ENCODE measurements at regions not wholly inside any gene's neighbourhood (a gene's known extent, or its start where the extent isn't known, plus 50 kb on each side); places are given as distances from the start of the nearest gene placed in this dataset.

GRCh38 chr3:152769523-152769922 is 65.4 kb upstream of the P2RY1 start:
- Histone ChIP-seq H3K4me3 (replicated peaks in 1 of 2; ENCODE audit: low read depth in 1 of 2, low read length in 2 of 2) (no peak overlapping the region), H3K9ac (ENCODE audit: low read length) (no peak overlapping the region), H3K27me3 (ENCODE audit: insufficient read depth, low read length) (no peaks in the 10 kb centered on the region), H3K9me2 (ENCODE audit: insufficient read depth) (no peaks in the 10 kb centered on the region), H3K9me3 (ENCODE audit: control insufficient read depth in 1 of 2, insufficient read depth in 1 of 2, low read depth in 1 of 2, low read length in 2 of 2) (no peaks in the 10 kb centered on the region), H2AFZ (ENCODE audit: low read depth, low read length, poor library complexity, severe bottlenecking) (no peak overlapping the region), H3K27ac (ENCODE audit: low read depth, low read length) (no peak overlapping the region), H3K4me1 (ENCODE audit: control insufficient read depth in 1 of 2, insufficient read depth in 2 of 2, low read length in 2 of 2) (no peaks in the 10 kb centered on the region), H3K4me2 (ENCODE audit: low read length) (no peak overlapping the region), H3K36me3 (ENCODE audit: control insufficient read depth in 1 of 2, insufficient read depth in 2 of 2, low read length in 2 of 2) (no peaks in the 10 kb centered on the region), H4K20me1 (ENCODE audit: insufficient read depth) (no peaks in the 10 kb centered on the region), H3K79me2 (ENCODE audit: insufficient read depth, low read length) (no peaks in the 10 kb centered on the region)
- ATAC-seq (no peak), DNase-seq (ENCODE audit: low read depth, low spot score) (no peak)
- POLR2A ChIA-PET = no interaction called here
- BruUV-seq (replicated peaks) = no TSS peak
- no peak for TF ChIP-seq ATF3 (IDR thresholded peaks at IDR 0.05)
- TF ChIP-seq POLR2A (IDR thresholded peaks at IDR 0.05; ENCODE audit: borderline replicate concordance, extremely low read depth, insufficient read depth, insufficient read length) = no peak
- TF ChIP-seq FOSL1 (IDR thresholded peaks at IDR 0.05; ENCODE audit: low read depth) = no peak
- intact Hi-C loops (cut with micrococcal nuclease) = no loop called here
- RAD21 ChIA-PET (ENCODE audit: low non-redundant PET in 1 of 2, low total read pairs in 2 of 2, uncharacterized antibody in 2 of 2, unreplicated experiment in 2 of 2) = no interaction called here
- CTCF ChIA-PET = no interaction called here

- CTCF ChIA-PET = no interaction called here
- no peak overlapping the region for H3K4me2 ChIP-seq (ENCODE audit: low read length)
- intact Hi-C loops (cut with micrococcal nuclease) = no loop called here
- H3K27ac ChIP-seq (ENCODE audit: low read depth, low read length) = no peak overlapping the region
- POLR2A ChIA-PET = no interaction called here
- no TSS peak for BruUV-seq (replicated peaks)
- no peaks in the 10 kb centered on the region for H3K27me3 ChIP-seq (ENCODE audit: insufficient read depth, low read length)
- no peaks in the 10 kb centered on the region for H3K9me2 ChIP-seq (ENCODE audit: insufficient read depth)
- no peaks in the 10 kb centered on the region for H3K4me1 ChIP-seq (ENCODE audit: control insufficient read depth in 1 of 2, insufficient read depth in 2 of 2, low read length in 2 of 2)
- H4K20me1 ChIP-seq (ENCODE audit: insufficient read depth) = no peaks in the 10 kb centered on the region
- no peak overlapping the region for H3K9ac ChIP-seq (ENCODE audit: low read length)
- TF ChIP-seq CBX3 (IDR thresholded peaks at IDR 0.05; ENCODE audit: low read depth) (no peak), JUND (IDR thresholded peaks at IDR 0.05) (no peak), YY1 (IDR thresholded peaks at IDR 0.05; ENCODE audit: extremely low read depth, insufficient replicate concordance, low read depth, low read length) (no peak), POLR2AphosphoS5 (IDR thresholded peaks at IDR 0.05; ENCODE audit: low read depth, low read length) (no peak), EGR1 (IDR thresholded peaks at IDR 0.05; ENCODE audit: low read depth) (no peak), TCF7L2 (IDR thresholded peaks at IDR 0.05; ENCODE audit: borderline replicate concordance, extremely low read depth, insufficient read depth, insufficient read length) (no peak), ELF1 (IDR thresholded peaks at IDR 0.05; ENCODE audit: borderline replicate concordance, low read depth) (no peak), RAD21 (IDR thresholded peaks at IDR 0.05; ENCODE audit: low read depth) (no peak)
- no peaks in the 10 kb centered on the region for H3K36me3 ChIP-seq (ENCODE audit: control insufficient read depth in 1 of 2, insufficient read depth in 2 of 2, low read length in 2 of 2)
- RAD21 ChIA-PET (ENCODE audit: low non-redundant PET in 1 of 2, low total read pairs in 2 of 2, uncharacterized antibody in 2 of 2, unreplicated experiment in 2 of 2) = no interaction called here
- ATAC-seq (no peak), DNase-seq (ENCODE audit: low read depth, low spot score) (no peak)
- H3K4me3 ChIP-seq (replicated peaks in 1 of 2; ENCODE audit: low read depth in 1 of 2, low read length in 2 of 2) = no peak overlapping the region
- H2AFZ ChIP-seq (ENCODE audit: low read depth, low read length, poor library complexity, severe bottlenecking) = no peak overlapping the region
- H3K9me3 ChIP-seq (ENCODE audit: control insufficient read depth in 1 of 2, insufficient read depth in 1 of 2, low read depth in 1 of 2, low read length in 2 of 2) = no peaks in the 10 kb centered on the region
- H3K79me2 ChIP-seq (ENCODE audit: insufficient read depth, low read length) = no peaks in the 10 kb centered on the region
These were observed 64.6 kb upstream of the P2RY1 start for GRCh38 chr3:152770296-152770695.
